ENCODE measurements at regions not wholly inside any gene's neighbourhood (a gene's known extent, or its start where the extent isn't known, plus 50 kb on each side); places are given as distances from the start of the nearest gene placed in this dataset.

GRCh38 chr9:30116673-30117217, 2267.7 kb upstream of the ACO1 start:
- TF ChIP-seq CTCF (IDR thresholded peaks at IDR 0.05) (no peak), POLR2A (IDR thresholded peaks at IDR 0.05) (no peak)
